ENCODE measurements at regions not wholly inside any gene's neighbourhood (a gene's known extent, or its start where the extent isn't known, plus 50 kb on each side); places are given as distances from the start of the nearest gene placed in this dataset.

DNA sequence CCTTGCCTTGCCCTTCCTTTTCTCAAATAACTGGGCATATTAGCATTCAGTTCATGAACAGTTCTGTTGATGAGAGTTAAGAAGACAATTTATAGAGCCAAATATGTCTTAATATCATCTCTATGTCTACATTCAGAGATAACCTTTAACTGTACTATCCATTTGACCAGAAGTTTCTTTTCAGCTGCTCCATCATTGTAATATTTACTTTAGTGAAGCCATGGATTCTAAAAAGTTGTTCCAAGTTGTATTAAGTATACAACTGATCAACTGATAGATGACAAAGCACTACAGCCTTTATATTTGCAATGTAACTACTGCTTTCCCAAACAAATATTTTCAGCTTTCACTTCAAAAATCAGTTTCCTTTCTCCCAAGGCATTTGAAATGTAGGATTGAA is 1252.7 kb downstream of the EPHA7 start:
- TF ChIP-seq, protein P1, sequence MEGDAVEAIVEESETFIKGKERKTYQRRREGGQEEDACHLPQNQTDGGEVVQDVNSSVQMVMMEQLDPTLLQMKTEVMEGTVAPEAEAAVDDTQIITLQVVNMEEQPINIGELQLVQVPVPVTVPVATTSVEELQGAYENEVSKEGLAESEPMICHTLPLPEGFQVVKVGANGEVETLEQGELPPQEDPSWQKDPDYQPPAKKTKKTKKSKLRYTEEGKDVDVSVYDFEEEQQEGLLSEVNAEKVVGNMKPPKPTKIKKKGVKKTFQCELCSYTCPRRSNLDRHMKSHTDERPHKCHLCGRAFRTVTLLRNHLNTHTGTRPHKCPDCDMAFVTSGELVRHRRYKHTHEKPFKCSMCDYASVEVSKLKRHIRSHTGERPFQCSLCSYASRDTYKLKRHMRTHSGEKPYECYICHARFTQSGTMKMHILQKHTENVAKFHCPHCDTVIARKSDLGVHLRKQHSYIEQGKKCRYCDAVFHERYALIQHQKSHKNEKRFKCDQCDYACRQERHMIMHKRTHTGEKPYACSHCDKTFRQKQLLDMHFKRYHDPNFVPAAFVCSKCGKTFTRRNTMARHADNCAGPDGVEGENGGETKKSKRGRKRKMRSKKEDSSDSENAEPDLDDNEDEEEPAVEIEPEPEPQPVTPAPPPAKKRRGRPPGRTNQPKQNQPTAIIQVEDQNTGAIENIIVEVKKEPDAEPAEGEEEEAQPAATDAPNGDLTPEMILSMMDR (IDR thresholded peaks at IDR 0.05): no peak
- TF ChIP-seq POLR2A (IDR thresholded peaks at IDR 0.05): no peak
